ENCODE measurements at regions not wholly inside any gene's neighbourhood (a gene's known extent, or its start where the extent isn't known, plus 50 kb on each side); places are given as distances from the start of the nearest gene placed in this dataset.

- TF ChIP-seq USF1 (IDR thresholded peaks at IDR 0.05), result no peak
- no peak for TF ChIP-seq FOXM1 (IDR thresholded peaks at IDR 0.05; ENCODE audit: borderline replicate concordance, low read depth)
- TF ChIP-seq CEBPB (IDR thresholded peaks at IDR 0.05), result no peak
- TF ChIP-seq EGR1 (IDR thresholded peaks at IDR 0.05), result no peak
- TF ChIP-seq EP300 (IDR thresholded peaks at IDR 0.05; ENCODE audit: borderline replicate concordance), result no peak
- no peak for TF ChIP-seq TAF1 (IDR thresholded peaks at IDR 0.05; ENCODE audit: low read depth)
- no peak for TF ChIP-seq CREB1 (IDR thresholded peaks at IDR 0.05; ENCODE audit: low read depth)
- no peak for TF ChIP-seq MAX (IDR thresholded peaks at IDR 0.05)
Observed at GRCh38 chr5:106923409-106923808, 747.3 kb downstream of the EFNA5 start.
